NCI-H1417 (cell line): ENCODE measurements at regions not wholly inside any gene's neighbourhood (a gene's known extent, or its start where the extent isn't known, plus 50 kb on each side); places are given as distances from the start of the nearest gene placed in this dataset.

Source experiments
- DNase-seq, 3 experiments: peaks; one replicate each; lab custom pipeline; 2025; lab: John Stamatoyannopoulos, UW

DNA sequence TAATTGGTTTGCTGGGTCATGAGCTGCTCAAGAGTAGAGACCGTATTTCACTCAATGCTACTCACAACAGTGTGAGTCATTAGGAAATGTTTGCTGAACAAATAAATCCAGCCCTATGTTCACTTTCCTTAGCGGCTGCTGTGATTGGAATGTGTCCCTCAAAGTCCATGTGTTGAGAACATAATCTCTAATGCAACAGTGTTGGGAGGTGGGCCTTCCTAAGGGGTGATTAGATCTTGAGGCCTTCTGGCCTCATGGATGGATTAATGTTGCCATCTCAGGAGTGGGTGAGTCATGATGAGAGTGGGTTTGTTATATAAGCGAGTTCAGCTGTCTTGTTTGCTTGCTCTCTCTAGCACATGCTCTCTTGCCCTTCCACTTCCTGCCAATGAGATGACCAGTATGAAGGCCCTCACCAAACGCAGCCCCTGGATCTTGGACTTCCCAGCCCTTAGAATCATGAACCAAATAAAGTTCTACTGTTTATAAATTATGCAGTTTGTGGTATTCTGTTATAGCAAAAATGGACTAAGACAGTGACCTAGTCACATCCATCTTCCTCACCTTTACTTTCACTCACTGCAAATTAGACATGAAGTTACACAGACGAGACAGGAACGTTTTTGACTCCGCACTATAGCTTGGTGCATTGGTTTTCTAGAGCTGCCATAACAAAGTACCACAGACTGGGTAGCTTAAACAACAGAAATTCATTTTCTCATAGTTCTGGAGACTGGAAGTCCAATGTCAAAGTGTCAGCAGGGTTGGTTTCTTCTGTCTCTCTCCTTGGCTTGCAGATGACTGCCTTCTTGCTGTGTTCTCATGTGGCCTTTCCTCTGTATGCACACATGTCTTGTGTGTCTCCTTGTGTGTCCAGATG, 50.9 kb upstream of the FAM169A start:
- peak in 2 of 3 experiments; percentile 2 to 44 for DNase-seq
